CD4-positive, alpha-beta T cell (primary cell): ENCODE measurements at regions not wholly inside any gene's neighbourhood (a gene's known extent, or its start where the extent isn't known, plus 50 kb on each side); places are given as distances from the start of the nearest gene placed in this dataset.
A peak's percentile ranks its signal among the peaks of the same experiment; 100 is the strongest.

ENCODE experiments used
- ATAC-seq: fragments of 200-7000 bp; cut with Tn5 transposase; one replicate; pipeline ENCODE4 v1.10.0; 2022; ENCODE audit warnings: mild to moderate bottlenecking; ENCODE audit not compliant: poor library complexity
- CTCF ChIA-PET: fragments of 350-600 bp; sonication (Branson Sonifier 250); formaldehyde crosslinking; loops from one replicate; lab custom pipeline; 2021; ENCODE audit warnings: antibody characterized with exemption, inconsistent platforms; lab: Charles Lee
- POLR2A ChIA-PET: fragments of 350-600 bp; sonication (Branson Sonifier 250); formaldehyde crosslinking; loops from one replicate; lab custom pipeline; 2021; ENCODE audit warnings: antibody characterized with exemption, inconsistent platforms; lab: Charles Lee
- DNase-seq, 14 experiments: peaks; one replicate each; pipeline ENCODE4 v3.0.0-alpha.2; 2013 to 2020; ENCODE audit warnings: mixed read lengths in 2 of 14
- H3K27ac ChIP-seq, 2 donors: one replicate each; pipeline versions ENCODE4 v1.5.1 to v1.7.0; 2013; ENCODE audit warnings: low read length in 2 of 2, low read depth in 1 of 2, mild to moderate bottlenecking in 1 of 2
- H3K27me3 ChIP-seq, 2 experiments: 1 replicate in 1 of 2; 2 replicates in 1 of 2; pipeline versions ENCODE4 v1.6.1 to v1.7.0; 2013; ENCODE audit warnings: low read length in 2 of 2, control low read depth in 1 of 2, mild to moderate bottlenecking in 1 of 2, moderate library complexity in 1 of 2; ENCODE audit not compliant: insufficient read depth in 2 of 2, control insufficient read depth in 1 of 2
- H3K36me3 ChIP-seq: one replicate; pipeline ENCODE4 v1.6.1; 2013; ENCODE audit warnings: low read length, control low read depth; ENCODE audit not compliant: insufficient read depth
- H3K4me1 ChIP-seq: one replicate; pipeline ENCODE4 v1.6.1; 2013; ENCODE audit warnings: low read length, control low read depth; ENCODE audit not compliant: insufficient read depth
- H3K4me3 ChIP-seq: one replicate; pipeline ENCODE4 v1.5.1; 2013; ENCODE audit warnings: mild to moderate bottlenecking, low read length, moderate library complexity
- H3K9me3 ChIP-seq, 2 experiments: 1 replicate in 1 of 2; 2 replicates in 1 of 2; pipeline versions ENCODE4 v1.6.1 to v1.7.0; 2013; ENCODE audit warnings: low read length in 2 of 2, mild to moderate bottlenecking in 2 of 2, control low read depth in 1 of 2, moderate library complexity in 1 of 2; ENCODE audit not compliant: control insufficient read depth in 1 of 2, insufficient read depth in 1 of 2
- H3K27ac Mint-ChIP-seq: one replicate; pipeline ENCODE4 v1.8.0; 2020; ENCODE audit warnings: mixed read lengths
- H3K27me3 Mint-ChIP-seq: one replicate; pipeline ENCODE4 v1.8.0; 2021; ENCODE audit warnings: mixed read lengths
- H3K36me3 Mint-ChIP-seq: one replicate; pipeline ENCODE4 v1.8.0; 2021; ENCODE audit warnings: low read depth, mixed read lengths
- H3K4me1 Mint-ChIP-seq: one replicate; pipeline ENCODE4 v1.8.0; 2021; ENCODE audit warnings: low read depth, mixed read lengths
- H3K4me3 Mint-ChIP-seq: one replicate; pipeline ENCODE4 v1.8.0; 2020; ENCODE audit warnings: mild to moderate bottlenecking, mixed read lengths
- H3K9me3 Mint-ChIP-seq: one replicate; pipeline ENCODE4 v1.8.0; 2020; ENCODE audit warnings: mixed read lengths
- intact Hi-C, 2 experiments: fragments of 100-400 bp; cut with DNase I in 1 of 2; cut with micrococcal nuclease in 1 of 2; formaldehyde crosslinking; loops; one replicate each; pipeline versions ENCODE4 v1.15.1 to v1.9.0; 2023 to 2025; cut with DNase I, micrococcal nuclease
- TF ChIP-seq, protein P1 (sequence below): fragments of 200-600 bp; IDR thresholded peaks from one replicate; pipeline ENCODE4 v1.8.0; 2022; ENCODE audit warnings: antibody characterized with exemption, mild to moderate bottlenecking

DNA sequence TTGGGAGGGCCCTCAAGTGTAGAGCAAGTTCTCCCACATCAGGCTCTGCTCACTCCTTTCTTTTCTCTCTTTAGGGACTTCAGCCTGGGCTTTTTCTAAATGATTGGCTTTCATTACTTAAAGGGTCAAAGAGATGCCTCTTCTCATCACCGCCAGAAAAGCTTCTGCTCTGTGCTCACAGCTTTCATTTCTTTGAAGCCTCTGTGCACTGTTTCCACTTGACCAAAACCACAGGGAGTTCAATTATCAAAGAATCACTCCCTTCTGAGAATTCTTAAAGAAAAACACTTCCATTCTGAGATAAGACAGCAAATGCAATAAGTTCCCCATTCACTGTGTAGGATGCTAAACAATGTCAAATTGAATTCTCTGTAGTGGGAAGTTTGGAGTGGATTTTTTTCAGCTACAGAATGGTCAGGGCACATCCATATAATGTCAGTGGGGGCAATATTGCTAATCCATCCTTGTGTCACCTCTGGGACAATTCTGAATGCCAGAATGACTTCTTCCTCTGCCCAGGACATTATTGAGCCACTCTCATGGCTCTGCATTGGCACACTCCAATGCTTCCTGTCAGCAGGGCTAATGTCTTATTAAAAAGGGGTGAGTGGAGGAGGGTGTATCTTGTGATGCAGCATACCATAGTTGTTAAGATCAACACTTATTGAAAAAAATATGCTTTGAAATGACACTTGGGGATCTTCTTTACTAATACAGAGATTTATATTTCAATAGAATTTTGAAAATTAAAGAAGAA lies 217.6 kb downstream of the SNCA start:
- ChIA-PET CTCF (no interaction called here), POLR2A (no interaction called here)
- H3K4me3 Mint-ChIP-seq = no peak overlapping the region
- Histone ChIP-seq H3K36me3 (no peaks in the 10 kb centered on the region), H3K27ac (peak overlapping the region in 1 of 2 donors; percentile 23), H3K27me3 (no peaks in the 10 kb centered on the region), H3K4me1 (no peaks in the 10 kb centered on the region), H3K4me3 (no peak overlapping the region), H3K9me3 (no peaks in the 10 kb centered on the region)
- H3K27me3 Mint-ChIP-seq = no peaks in the 10 kb centered on the region
- DNase-seq (peak in 1 of 14 experiments; percentile 23), ATAC-seq (no peak)
- intact Hi-C loops = no loop called here
- H3K4me1 Mint-ChIP-seq = peaks cover 16% of the 10 kb centered on the region
- TF ChIP-seq, protein P1, sequence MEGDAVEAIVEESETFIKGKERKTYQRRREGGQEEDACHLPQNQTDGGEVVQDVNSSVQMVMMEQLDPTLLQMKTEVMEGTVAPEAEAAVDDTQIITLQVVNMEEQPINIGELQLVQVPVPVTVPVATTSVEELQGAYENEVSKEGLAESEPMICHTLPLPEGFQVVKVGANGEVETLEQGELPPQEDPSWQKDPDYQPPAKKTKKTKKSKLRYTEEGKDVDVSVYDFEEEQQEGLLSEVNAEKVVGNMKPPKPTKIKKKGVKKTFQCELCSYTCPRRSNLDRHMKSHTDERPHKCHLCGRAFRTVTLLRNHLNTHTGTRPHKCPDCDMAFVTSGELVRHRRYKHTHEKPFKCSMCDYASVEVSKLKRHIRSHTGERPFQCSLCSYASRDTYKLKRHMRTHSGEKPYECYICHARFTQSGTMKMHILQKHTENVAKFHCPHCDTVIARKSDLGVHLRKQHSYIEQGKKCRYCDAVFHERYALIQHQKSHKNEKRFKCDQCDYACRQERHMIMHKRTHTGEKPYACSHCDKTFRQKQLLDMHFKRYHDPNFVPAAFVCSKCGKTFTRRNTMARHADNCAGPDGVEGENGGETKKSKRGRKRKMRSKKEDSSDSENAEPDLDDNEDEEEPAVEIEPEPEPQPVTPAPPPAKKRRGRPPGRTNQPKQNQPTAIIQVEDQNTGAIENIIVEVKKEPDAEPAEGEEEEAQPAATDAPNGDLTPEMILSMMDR = no peak
- no peaks in the 10 kb centered on the region for H3K36me3 Mint-ChIP-seq
- H3K27ac Mint-ChIP-seq = no peak overlapping the region
- H3K9me3 Mint-ChIP-seq = no peaks in the 10 kb centered on the region

DNA sequence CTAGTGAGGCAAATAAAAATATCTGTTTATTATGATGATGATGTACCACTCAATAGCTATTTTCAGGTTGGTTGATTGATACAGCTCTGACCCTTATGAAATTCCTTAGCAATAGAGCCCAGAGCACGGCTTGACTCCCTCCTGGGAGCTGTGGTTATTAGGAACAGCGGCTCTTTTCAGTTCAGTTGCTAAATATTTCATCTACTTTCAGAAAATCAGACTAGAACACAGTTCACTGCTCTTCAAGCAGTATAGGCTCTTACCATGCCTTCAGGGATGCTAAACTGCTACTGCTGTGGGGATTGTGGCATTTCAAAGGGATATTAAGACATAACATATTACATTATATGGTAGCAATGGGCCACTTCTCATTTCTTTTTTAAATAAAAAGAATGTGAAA lies 218.8 kb downstream of the SNCA start:
- DNase-seq (no peak), ATAC-seq (no peak)
- no peaks in the 10 kb centered on the region for H3K27me3 Mint-ChIP-seq
- H3K36me3 Mint-ChIP-seq = no peaks in the 10 kb centered on the region
- no peaks in the 10 kb centered on the region for H3K9me3 ChIP-seq
- no peak overlapping the region for H3K27ac ChIP-seq
- ChIA-PET POLR2A (interaction anchor here (0.5 kb wide), 1 partner anchor 22 kb away, joined by 4 read pairs; no protein-coding TSS in a partner anchor), CTCF (no interaction called here)
- H3K4me1 Mint-ChIP-seq = peaks cover 16% of the 10 kb centered on the region
- no peaks in the 10 kb centered on the region for H3K36me3 ChIP-seq
- H3K4me3 Mint-ChIP-seq = no peak overlapping the region
- intact Hi-C loops = no loop called here
- H3K4me3 ChIP-seq = no peak overlapping the region
- H3K27ac Mint-ChIP-seq = no peak overlapping the region
- H3K4me1 ChIP-seq = no peaks in the 10 kb centered on the region
- TF ChIP-seq, protein P1 = no peak
- H3K9me3 Mint-ChIP-seq = no peaks in the 10 kb centered on the region
- H3K27me3 ChIP-seq = no peaks in the 10 kb centered on the region

DNA sequence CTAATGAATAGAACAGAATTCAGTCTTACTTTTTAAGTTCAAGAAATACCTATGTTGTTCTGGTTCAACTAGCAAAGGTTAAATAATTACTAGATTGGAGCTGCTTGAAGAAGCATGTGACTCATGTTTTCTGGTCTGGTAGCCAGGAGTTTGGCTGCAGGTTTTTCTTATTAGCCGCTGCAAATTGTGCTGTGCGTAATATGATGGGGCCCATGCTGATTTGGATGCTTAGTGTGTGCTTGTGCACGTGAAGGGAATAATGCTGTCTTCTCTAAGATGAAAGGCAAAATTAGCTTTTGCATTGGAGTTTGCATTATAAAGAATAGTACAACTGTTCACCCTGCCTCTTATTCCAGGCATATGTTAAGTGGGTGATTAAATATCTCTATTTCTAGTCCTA lies 219.6 kb downstream of the SNCA start:
- H3K27me3 Mint-ChIP-seq = no peaks in the 10 kb centered on the region
- POLR2A ChIA-PET = no interaction called here
- no peak for ATAC-seq

More for the DNA sequence above, 219.6 kb downstream of the SNCA start:
- H3K27ac Mint-ChIP-seq = no peak overlapping the region
- no peak for DNase-seq
- no peaks in the 10 kb centered on the region for H3K9me3 ChIP-seq
- no peak overlapping the region for H3K27ac ChIP-seq
- H3K4me1 Mint-ChIP-seq = peaks cover 16% of the 10 kb centered on the region
- TF ChIP-seq, protein P1 = no peak
- H3K36me3 Mint-ChIP-seq = no peaks in the 10 kb centered on the region
- no peak overlapping the region for H3K4me3 ChIP-seq
- intact Hi-C loops = no loop called here
- H3K4me3 Mint-ChIP-seq = no peak overlapping the region
- H3K27me3 ChIP-seq = no peaks in the 10 kb centered on the region
- no peaks in the 10 kb centered on the region for H3K9me3 Mint-ChIP-seq
- no peaks in the 10 kb centered on the region for H3K4me1 ChIP-seq
- H3K36me3 ChIP-seq = no peaks in the 10 kb centered on the region
- CTCF ChIA-PET = no interaction called here
